GM23338 (cell line): ENCODE measurements at regions not wholly inside any gene's neighbourhood (a gene's known extent, or its start where the extent isn't known, plus 50 kb on each side); places are given as distances from the start of the nearest gene placed in this dataset.

Experiments used
- CREB1 ChIP-seq: fragments of 250-450 bp; sonication (Bioruptor Pico); IDR thresholded peaks from 2 replicates; pipeline ENCODE4 v1.5.0; 2020; ENCODE audit warnings: low read depth, mild to moderate bottlenecking, moderate library complexity
- CTCF ChIP-seq, 2 experiments: fragments of 200-600 bp in 1 of 2; sonication (generic) in 1 of 2; conservative IDR thresholded peaks; 2 replicates each; pipeline versions ENCODE4 v1.5.1 to v1.6.1; 2016 to 2017; ENCODE audit warnings: antibody characterized with exemption in 2 of 2, low read depth in 2 of 2, mild to moderate bottlenecking in 2 of 2, moderate library complexity in 1 of 2
- EZH2phosphoT487 ChIP-seq: fragments of 200-600 bp; sonication (generic); IDR thresholded peaks from one replicate; pipeline ENCODE4 v1.8.1; 2018; ENCODE audit warnings: antibody characterized with exemption; ENCODE audit not compliant: unreplicated experiment
- JUNB ChIP-seq: IDR thresholded peaks from one replicate; pipeline ENCODE4 v1.6.1; 2016; ENCODE audit warnings: antibody characterized with exemption; ENCODE audit not compliant: unreplicated experiment
- NANOG ChIP-seq: IDR thresholded peaks from 2 replicates; pipeline ENCODE4 v1.6.1; 2016; ENCODE audit warnings: antibody characterized with exemption, borderline replicate concordance
- POLR2AphosphoS5 ChIP-seq: IDR thresholded peaks from 2 replicates; pipeline ENCODE4 v1.6.1; 2016; ENCODE audit warnings: antibody characterized with exemption, low read depth
- STAT1 ChIP-seq: IDR thresholded peaks from one replicate; pipeline ENCODE4 v1.6.1; 2016; ENCODE audit warnings: antibody characterized with exemption; ENCODE audit not compliant: unreplicated experiment
- ZNF114 ChIP-seq: fragments of 250-450 bp; sonication (Bioruptor Pico); IDR thresholded peaks from 2 replicates; pipeline ENCODE4 v1.5.0; 2020; ENCODE audit warnings: mild to moderate bottlenecking, moderate library complexity
- ZNF331 ChIP-seq: fragments of 250-450 bp; sonication (Bioruptor Pico); IDR thresholded peaks from 2 replicates; pipeline ENCODE4 v1.5.0; 2020; ENCODE audit warnings: low read depth, mild to moderate bottlenecking, moderate library complexity
- ZNF462 ChIP-seq: fragments of 250-450 bp; sonication (Bioruptor Pico); IDR thresholded peaks from 2 replicates; pipeline ENCODE4 v1.5.0; 2020; ENCODE audit warnings: mild to moderate bottlenecking, moderate library complexity
- TF ChIP-seq, protein P1 (sequence below): IDR thresholded peaks from one replicate; pipeline ENCODE4 v1.6.1; 2018; ENCODE audit warnings: antibody characterized with exemption; ENCODE audit not compliant: unreplicated experiment

DNA sequence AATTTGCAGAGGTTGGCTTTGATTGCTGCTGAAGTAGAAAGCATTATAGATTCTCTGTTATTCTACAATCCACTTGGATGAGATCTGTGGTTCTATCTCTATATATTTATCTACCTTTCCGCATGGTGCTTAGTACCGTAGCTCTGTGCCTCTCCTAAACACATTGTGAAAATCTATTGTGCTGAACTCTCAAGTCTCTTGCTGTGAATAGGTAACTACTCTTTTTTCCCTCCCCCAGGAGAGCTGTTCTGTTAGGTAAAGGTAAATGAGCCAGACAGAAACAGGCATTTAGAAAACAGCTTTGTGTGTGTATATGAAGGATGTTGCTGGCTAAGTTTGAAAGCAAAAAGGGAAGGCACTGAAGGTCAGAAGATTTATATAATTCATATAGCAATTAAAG, 112.6 kb downstream of the BRMS1L start (continued):
- TF ChIP-seq ZNF462 (CRISPR knock-in tag) (no peak), NANOG (no peak), JUNB (no peak), CTCF (conservative IDR thresholded peaks at IDR 0.05; ENCODE audit: low read depth in 2 of 2) (no peak), ZNF331 (CRISPR knock-in tag) (no peak), STAT1 (no peak), CREB1 (CRISPR knock-in tag) (no peak), POLR2AphosphoS5 (no peak), EZH2phosphoT487 (no peak), ZNF114 (CRISPR knock-in tag) (no peak)
- TF ChIP-seq, protein P1, sequence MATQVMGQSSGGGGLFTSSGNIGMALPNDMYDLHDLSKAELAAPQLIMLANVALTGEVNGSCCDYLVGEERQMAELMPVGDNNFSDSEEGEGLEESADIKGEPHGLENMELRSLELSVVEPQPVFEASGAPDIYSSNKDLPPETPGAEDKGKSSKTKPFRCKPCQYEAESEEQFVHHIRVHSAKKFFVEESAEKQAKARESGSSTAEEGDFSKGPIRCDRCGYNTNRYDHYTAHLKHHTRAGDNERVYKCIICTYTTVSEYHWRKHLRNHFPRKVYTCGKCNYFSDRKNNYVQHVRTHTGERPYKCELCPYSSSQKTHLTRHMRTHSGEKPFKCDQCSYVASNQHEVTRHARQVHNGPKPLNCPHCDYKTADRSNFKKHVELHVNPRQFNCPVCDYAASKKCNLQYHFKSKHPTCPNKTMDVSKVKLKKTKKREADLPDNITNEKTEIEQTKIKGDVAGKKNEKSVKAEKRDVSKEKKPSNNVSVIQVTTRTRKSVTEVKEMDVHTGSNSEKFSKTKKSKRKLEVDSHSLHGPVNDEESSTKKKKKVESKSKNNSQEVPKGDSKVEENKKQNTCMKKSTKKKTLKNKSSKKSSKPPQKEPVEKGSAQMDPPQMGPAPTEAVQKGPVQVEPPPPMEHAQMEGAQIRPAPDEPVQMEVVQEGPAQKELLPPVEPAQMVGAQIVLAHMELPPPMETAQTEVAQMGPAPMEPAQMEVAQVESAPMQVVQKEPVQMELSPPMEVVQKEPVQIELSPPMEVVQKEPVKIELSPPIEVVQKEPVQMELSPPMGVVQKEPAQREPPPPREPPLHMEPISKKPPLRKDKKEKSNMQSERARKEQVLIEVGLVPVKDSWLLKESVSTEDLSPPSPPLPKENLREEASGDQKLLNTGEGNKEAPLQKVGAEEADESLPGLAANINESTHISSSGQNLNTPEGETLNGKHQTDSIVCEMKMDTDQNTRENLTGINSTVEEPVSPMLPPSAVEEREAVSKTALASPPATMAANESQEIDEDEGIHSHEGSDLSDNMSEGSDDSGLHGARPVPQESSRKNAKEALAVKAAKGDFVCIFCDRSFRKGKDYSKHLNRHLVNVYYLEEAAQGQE = no peak
